Tibial nerve (tissue), 4 donors: ENCODE measurements at regions not wholly inside any gene's neighbourhood (a gene's known extent, or its start where the extent isn't known, plus 50 kb on each side); places are given as distances from the start of the nearest gene placed in this dataset.
A peak's percentile ranks its signal among the peaks of the same experiment; 100 is the strongest.

ENCODE experiments used
- DNase-seq, 2 donors: peaks; one replicate each; pipeline ENCODE4 v3.0.0-alpha.2; 2019; ENCODE audit warnings: low spot score in 2 of 2
- H3K27ac ChIP-seq, 4 donors: fragments of 200-600 bp; sonication (generic) in 3 of 4; one replicate each; pipeline ENCODE4 v1.5.1; 2017 to 2019; ENCODE audit warnings: mild to moderate bottlenecking in 1 of 4
- H3K27me3 ChIP-seq, 2 donors: fragments of 200-600 bp; sonication (generic) in 1 of 2; one replicate each; pipeline versions ENCODE4 v1.5.1 to v1.6.0; 2017 to 2019
- H3K36me3 ChIP-seq, 3 donors: fragments of 200-600 bp; sonication (generic); one replicate each; pipeline ENCODE4 v1.5.1; 2018 to 2019
- H3K4me1 ChIP-seq, 4 donors: fragments of 200-600 bp; sonication (generic) in 3 of 4; one replicate each; pipeline ENCODE4 v1.5.1; 2017 to 2019
- H3K4me3 ChIP-seq, 4 donors: fragments of 200-600 bp; sonication (generic) in 3 of 4; one replicate each; pipeline ENCODE4 v1.5.1; 2017 to 2019; ENCODE audit warnings: mild to moderate bottlenecking in 1 of 4, moderate library complexity in 1 of 4
- H3K9me3 ChIP-seq, 4 donors: fragments of 200-600 bp; sonication (generic) in 3 of 4; one replicate each; pipeline ENCODE4 v1.5.1; 2017 to 2019
- CTCF ChIP-seq, 5 experiments: fragments of 200-600 bp in 3 of 5; fragments of 450-650 bp in 2 of 5; sonication (generic) in 3 of 5; IDR thresholded peaks; one replicate each; pipeline ENCODE4 v1.5.1; 2016 to 2019; ENCODE audit warnings: antibody characterized with exemption in 5 of 5, mild to moderate bottlenecking in 3 of 5, moderate library complexity in 2 of 5
- EP300 ChIP-seq, 2 donors: sonication (generic); formaldehyde crosslinking; IDR thresholded peaks; one replicate each; pipeline ENCODE4 v1.6.1; 2017; ENCODE audit warnings: antibody characterized with exemption in 2 of 2, mild to moderate bottlenecking in 1 of 2
- POLR2A ChIP-seq, 2 donors: fragments of 450-650 bp; IDR thresholded peaks; one replicate each; pipeline ENCODE4 v1.6.1; 2017; ENCODE audit warnings: antibody characterized with exemption in 2 of 2, mild to moderate bottlenecking in 2 of 2, moderate library complexity in 2 of 2
- WGBS, 2 donors: methylation state at CpG; one replicate each; pipeline ENCODE4 v1.1.5; 2018; 5-methylcytosine and 5-hydroxymethylcytosine counted together

DNA sequence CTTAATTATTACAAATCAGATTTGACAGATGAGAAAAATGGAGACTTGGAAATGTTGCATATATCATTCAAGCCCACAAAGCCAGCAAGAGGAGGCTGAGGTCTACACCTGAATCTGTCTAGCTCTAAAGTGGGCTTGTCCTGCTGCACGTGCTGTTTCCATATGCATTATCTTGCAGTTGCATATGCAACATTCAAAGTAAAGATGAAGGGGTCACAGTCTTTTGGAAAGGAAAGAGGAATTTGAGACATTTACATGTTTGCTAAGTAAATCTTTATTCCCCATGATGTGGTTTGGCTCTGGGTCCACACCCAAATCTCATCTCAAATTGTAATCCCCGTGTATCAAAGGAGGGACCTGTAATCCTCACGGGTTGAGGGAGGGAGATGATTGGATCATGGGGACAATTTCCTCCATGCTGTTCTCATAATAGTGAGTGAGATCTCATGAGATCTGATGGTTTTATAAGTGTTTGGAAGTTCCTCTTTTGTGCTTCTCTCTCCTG, 98.3 kb downstream of the BACH1 start:
- Histone ChIP-seq H3K27me3 (no peaks in the 10 kb centered on the region), H3K4me1 (no peaks in the 10 kb centered on the region), H3K36me3 (peaks cover 0 to 45% (median 0%) of the 10 kb centered on the region in 3 donors), H3K4me3 (no peak overlapping the region), H3K9me3 (peaks cover 0 to 7% (median 0%) of the 10 kb centered on the region in 4 donors), H3K27ac (no peak overlapping the region)
- WGBS, 2 donors: 85 to 89% methylated on average over 3 of the region's 3 CpGs
- TF ChIP-seq EP300 (IDR thresholded peaks at IDR 0.05) (no peak), POLR2A (IDR thresholded peaks at IDR 0.05) (no peak)
- DNase-seq: no peak

DNA sequence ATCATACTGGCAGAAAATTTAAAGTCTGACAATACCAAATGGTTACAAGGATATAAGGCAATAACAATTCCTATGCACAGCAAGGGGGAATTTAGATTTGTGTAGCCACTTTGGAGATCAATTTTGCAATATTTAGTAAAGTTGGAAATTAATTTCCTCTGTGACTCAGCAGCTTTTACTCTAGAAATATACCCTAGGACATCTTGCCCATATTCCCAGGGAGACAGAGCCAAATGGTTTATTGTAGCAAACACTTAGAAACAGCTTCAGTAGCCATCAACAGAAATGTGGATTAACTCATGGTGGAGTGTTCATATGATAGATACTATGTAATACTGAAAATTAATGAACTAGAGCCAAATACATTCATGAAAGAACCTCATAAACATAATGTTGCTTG, 104.6 kb downstream of the BACH1 start:
- Histone ChIP-seq H3K4me1 (no peaks in the 10 kb centered on the region), H3K27me3 (no peaks in the 10 kb centered on the region), H3K9me3 (peaks cover 0 to 10% (median 0%) of the 10 kb centered on the region in 4 donors), H3K27ac (no peak overlapping the region), H3K36me3 (peaks cover 0 to 23% (median 0%) of the 10 kb centered on the region in 3 donors), H3K4me3 (no peak overlapping the region)
- DNase-seq: no peak
- TF ChIP-seq EP300 (IDR thresholded peaks at IDR 0.05) (no peak), POLR2A (IDR thresholded peaks at IDR 0.05) (no peak), CTCF (IDR thresholded peaks at IDR 0.05) (no peak)

DNA sequence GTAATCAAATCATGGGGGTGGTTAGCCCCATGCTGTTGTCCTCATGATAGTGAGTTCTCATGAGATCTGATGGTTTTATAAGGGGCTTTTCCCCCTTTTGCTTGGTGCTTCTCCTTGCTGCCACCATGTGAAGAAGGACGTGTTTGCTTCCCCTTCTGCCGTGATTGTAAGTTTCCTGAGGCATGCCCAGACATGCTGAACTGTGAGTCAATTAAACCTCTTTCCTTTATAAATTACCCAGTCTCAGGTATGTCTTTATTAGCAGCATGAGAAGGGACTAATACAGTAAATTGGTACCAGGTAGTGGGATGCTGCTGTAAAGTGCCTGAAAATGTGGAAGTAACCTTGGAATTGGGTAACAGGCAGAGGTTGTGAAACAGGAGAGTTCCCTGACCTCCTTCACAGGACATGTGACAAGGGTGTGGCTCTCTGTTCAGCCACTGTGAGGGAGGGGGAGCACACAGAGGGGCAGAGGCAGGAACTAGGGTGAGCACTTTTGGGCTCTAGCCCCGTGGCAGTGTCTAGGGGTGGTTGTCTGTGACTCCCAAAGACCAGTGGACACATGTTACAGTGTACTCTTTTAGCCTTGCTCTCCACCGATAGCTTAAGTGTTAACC, 105.3 kb downstream of the BACH1 start:
- 92 to 93% methylated on average over 4 of the region's 4 CpGs for WGBS, 2 donors
- DNase-seq: peak in 1 of 2 donors; percentile 9
- no peak overlapping the region for H3K4me3 ChIP-seq
- peaks cover 0 to 10% (median 0%) of the 10 kb centered on the region in 4 donors for H3K9me3 ChIP-seq
- H3K4me1 ChIP-seq: no peaks in the 10 kb centered on the region
- TF ChIP-seq EP300 (IDR thresholded peaks at IDR 0.05) (no peak), POLR2A (IDR thresholded peaks at IDR 0.05) (no peak), CTCF (IDR thresholded peaks at IDR 0.05) (no peak)
- peaks cover 0 to 16% (median 0%) of the 10 kb centered on the region in 3 donors for H3K36me3 ChIP-seq
- H3K27ac ChIP-seq: no peak overlapping the region
- no peaks in the 10 kb centered on the region for H3K27me3 ChIP-seq

DNA sequence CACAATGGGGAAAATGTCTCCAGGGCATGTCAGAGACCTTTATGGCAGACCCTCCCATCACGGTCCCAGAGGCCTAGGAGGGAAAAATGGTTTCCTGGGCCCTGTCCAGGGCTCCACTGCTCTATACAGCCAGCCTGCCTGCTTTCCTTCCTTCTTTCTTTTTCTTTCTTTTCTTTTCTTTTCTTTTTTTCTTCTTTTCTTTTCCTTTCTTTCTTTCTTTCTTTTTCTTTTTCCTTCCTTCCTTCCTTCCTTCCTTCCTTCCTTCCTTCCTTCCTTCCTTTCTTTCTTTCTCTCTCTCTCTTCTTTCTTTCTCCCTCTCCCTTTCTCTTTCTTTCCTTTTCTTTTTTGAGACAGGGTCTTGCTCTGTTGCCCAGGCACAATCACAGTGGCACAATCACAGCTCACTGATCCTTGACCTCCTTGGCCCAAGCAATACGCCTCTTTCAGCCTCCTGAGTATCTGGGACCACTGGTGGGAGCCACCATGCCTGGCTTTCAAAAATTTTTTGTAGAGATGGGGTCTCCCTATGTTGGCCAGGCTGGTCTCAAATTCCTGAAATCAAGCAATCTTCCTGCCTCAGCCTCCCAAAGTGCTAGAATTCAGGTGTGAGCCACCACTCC, 106.9 kb downstream of the BACH1 start:
- no peak for DNase-seq
- peaks cover 0 to 2% (median 0%) of the 10 kb centered on the region in 3 donors for H3K36me3 ChIP-seq
- no peak overlapping the region for H3K4me3 ChIP-seq
- no peaks in the 10 kb centered on the region for H3K27me3 ChIP-seq
- H3K9me3 ChIP-seq: peaks cover 0 to 8% (median 0%) of the 10 kb centered on the region in 4 donors
- TF ChIP-seq POLR2A (IDR thresholded peaks at IDR 0.05) (no peak), EP300 (IDR thresholded peaks at IDR 0.05) (no peak)
- H3K4me1 ChIP-seq: no peaks in the 10 kb centered on the region
- no peak overlapping the region for H3K27ac ChIP-seq
- 86 to 87% methylated on average over 2 of the region's 2 CpGs for WGBS, 2 donors

GRCh38 chr21:29406385-29406784, 107.7 kb downstream of the BACH1 start:
- Histone ChIP-seq H3K36me3 (no peaks in the 10 kb centered on the region), H3K4me1 (no peaks in the 10 kb centered on the region), H3K9me3 (peaks cover 0 to 8% (median 0%) of the 10 kb centered on the region in 4 donors), H3K27me3 (no peaks in the 10 kb centered on the region), H3K4me3 (no peak overlapping the region), H3K27ac (no peak overlapping the region)
- DNase-seq: no peak
- TF ChIP-seq EP300 (IDR thresholded peaks at IDR 0.05): no peak
- no peak for TF ChIP-seq CTCF (IDR thresholded peaks at IDR 0.05)
- TF ChIP-seq POLR2A (IDR thresholded peaks at IDR 0.05): no peak

- Histone ChIP-seq H3K36me3 (peaks cover 0 to 6% (median 0%) of the 10 kb centered on the region in 3 donors), H3K27me3 (no peaks in the 10 kb centered on the region), H3K27ac (no peak overlapping the region), H3K9me3 (peaks cover 0 to 8% (median 0%) of the 10 kb centered on the region in 4 donors), H3K4me1 (no peaks in the 10 kb centered on the region), H3K4me3 (no peak overlapping the region)
- 91 to 94% methylated on average over 2 of the region's 2 CpGs for WGBS, 2 donors
- DNase-seq: no peak
- TF ChIP-seq CTCF (IDR thresholded peaks at IDR 0.05): no peak
- TF ChIP-seq POLR2A (IDR thresholded peaks at IDR 0.05): no peak
- TF ChIP-seq EP300 (IDR thresholded peaks at IDR 0.05): no peak
Observed at GRCh38 chr21:29407571-29407970, 108.8 kb downstream of the BACH1 start.
